WTC11 (cell line): ENCODE measurements at regions not wholly inside any gene's neighbourhood (a gene's known extent, or its start where the extent isn't known, plus 50 kb on each side); places are given as distances from the start of the nearest gene placed in this dataset.

Source experiments
- ATAC-seq: fragments of 200-7000 bp; cut with Tn5 transposase; 2 replicates; pipeline ENCODE4 v1.10.0; 2021; ENCODE audit warnings: mild to moderate bottlenecking, moderate library complexity
- CTCF ChIA-PET: fragments of 300-600 bp; sonication (Branson Sonifier 250); formaldehyde crosslinking; loops from one replicate; lab custom pipeline; 2021; ENCODE audit warnings: antibody characterized with exemption; lab: Charles Lee
- POLR2A ChIA-PET: fragments of 350-600 bp; sonication (Branson Sonifier 250); formaldehyde crosslinking; loops from one replicate; lab custom pipeline; 2021; ENCODE audit warnings: antibody characterized with exemption; lab: Charles Lee
- DNase-seq: peaks from one replicate; pipeline ENCODE4 v3.0.0; 2021; ENCODE audit warnings: low spot score
- H3K27ac Mint-ChIP-seq: 2 replicates; pipeline ENCODE4 v1.8.0; 2021; ENCODE audit warnings: mixed read lengths
- H3K27me3 Mint-ChIP-seq: 2 replicates; pipeline ENCODE4 v1.8.0; 2021; ENCODE audit warnings: low read depth, mild to moderate bottlenecking, moderate library complexity, mixed read lengths
- H3K36me3 Mint-ChIP-seq: 2 replicates; pipeline ENCODE4 v1.8.0; 2021; ENCODE audit warnings: mixed read lengths
- H3K4me1 Mint-ChIP-seq: 2 replicates; pipeline ENCODE4 v1.8.0; 2022; ENCODE audit warnings: mixed read lengths
- H3K4me3 Mint-ChIP-seq: 2 replicates; pipeline ENCODE4 v1.8.0; 2021; ENCODE audit warnings: mild to moderate bottlenecking, moderate library complexity, mixed read lengths
- H3K9me3 Mint-ChIP-seq: 2 replicates; pipeline ENCODE4 v1.8.0; 2021; ENCODE audit warnings: mixed read lengths
- ATF2 ChIP-seq: sonication (generic); formaldehyde crosslinking; IDR thresholded peaks from 2 replicates; pipeline ENCODE4 v1.8.1; 2022; ENCODE audit warnings: low read depth, missing genetic modification reagents, borderline replicate concordance
- ATF3 ChIP-seq: sonication (generic); formaldehyde crosslinking; conservative IDR thresholded peaks from 2 replicates; pipeline ENCODE4 v1.8.1; 2022; ENCODE audit warnings: mild to moderate bottlenecking, missing genetic modification reagents
- CREB1 ChIP-seq: sonication (generic); formaldehyde crosslinking; IDR thresholded peaks from 2 replicates; pipeline ENCODE4 v1.8.0; 2023; ENCODE audit warnings: mild to moderate bottlenecking, missing genetic modification reagents
- E2F1 ChIP-seq: sonication (generic); formaldehyde crosslinking; IDR thresholded peaks from 2 replicates; pipeline ENCODE4 v1.8.0; 2022; ENCODE audit warnings: mild to moderate bottlenecking, missing genetic modification reagents
- ESRRA ChIP-seq: sonication (generic); formaldehyde crosslinking; IDR thresholded peaks from 2 replicates; pipeline ENCODE4 v1.8.1; 2022; ENCODE audit warnings: mild to moderate bottlenecking, missing genetic modification reagents, borderline replicate concordance
- ETV6 ChIP-seq: sonication (generic); formaldehyde crosslinking; IDR thresholded peaks from 2 replicates; pipeline ENCODE4 v1.8.1; 2022; ENCODE audit warnings: mild to moderate bottlenecking, missing genetic modification reagents
- GABPB1 ChIP-seq: sonication (generic); formaldehyde crosslinking; IDR thresholded peaks from 2 replicates; pipeline ENCODE4 v1.8.1; 2023; ENCODE audit warnings: mild to moderate bottlenecking, missing genetic modification reagents
- HMGA2 ChIP-seq: fragments of 250-450 bp; sonication (Bioruptor Pico); IDR thresholded peaks from 2 replicates; pipeline ENCODE4 v1.4.0; 2021; ENCODE audit warnings: mild to moderate bottlenecking, moderate library complexity
- KAT7 ChIP-seq: sonication (generic); formaldehyde crosslinking; IDR thresholded peaks from 2 replicates; pipeline ENCODE4 v1.8.1; 2023; ENCODE audit warnings: missing genetic modification reagents, mild to moderate bottlenecking, borderline replicate concordance
- NR3C1 ChIP-seq: sonication (generic); formaldehyde crosslinking; conservative IDR thresholded peaks from 2 replicates; pipeline ENCODE4 v1.8.1; 2023; ENCODE audit warnings: low read depth, mild to moderate bottlenecking, missing genetic modification reagents
- OVOL2 ChIP-seq: fragments of 250-450 bp; sonication (Bioruptor Pico); IDR thresholded peaks from 2 replicates; pipeline ENCODE4 v1.9.0; 2021; ENCODE audit warnings: mild to moderate bottlenecking, borderline replicate concordance
- PRRX2 ChIP-seq: fragments of 250-450 bp; sonication (Bioruptor Pico); IDR thresholded peaks from 2 replicates; pipeline ENCODE4 v1.8.0; 2021; ENCODE audit warnings: mild to moderate bottlenecking
- TP53 ChIP-seq: sonication (generic); formaldehyde crosslinking; IDR thresholded peaks from 2 replicates; pipeline ENCODE4 v1.8.1; 2023; ENCODE audit warnings: mild to moderate bottlenecking, missing genetic modification reagents
- ZMAT4 ChIP-seq: fragments of 250-450 bp; sonication (Bioruptor Pico); IDR thresholded peaks from 2 replicates; pipeline ENCODE4 v1.9.0; 2021; ENCODE audit warnings: mild to moderate bottlenecking
- ZNF138 ChIP-seq: sonication (generic); formaldehyde crosslinking; conservative IDR thresholded peaks from 2 replicates; pipeline ENCODE4 v1.8.1; 2022; ENCODE audit warnings: mild to moderate bottlenecking, moderate library complexity, missing genetic modification reagents
- ZNF416 ChIP-seq: fragments of 250-450 bp; sonication (Bioruptor Pico); IDR thresholded peaks from 2 replicates; pipeline ENCODE4 v1.9.0; 2021; ENCODE audit warnings: mild to moderate bottlenecking, inconsistent platforms
- ZNF532 ChIP-seq: fragments of 250-450 bp; sonication (Bioruptor Pico); IDR thresholded peaks from 2 replicates; pipeline ENCODE4 v1.9.0; 2021; ENCODE audit warnings: mild to moderate bottlenecking, borderline replicate concordance
- TF ChIP-seq, protein P1 (sequence below): sonication (generic); formaldehyde crosslinking; IDR thresholded peaks from 2 replicates; pipeline ENCODE4 v1.8.1; 2022; ENCODE audit warnings: mild to moderate bottlenecking, moderate library complexity, missing genetic modification reagents
- TF ChIP-seq, protein P2 (sequence below): sonication (generic); formaldehyde crosslinking; IDR thresholded peaks from 2 replicates; pipeline ENCODE4 v1.8.1; 2023; ENCODE audit warnings: mild to moderate bottlenecking, missing genetic modification reagents, moderate library complexity

DNA sequence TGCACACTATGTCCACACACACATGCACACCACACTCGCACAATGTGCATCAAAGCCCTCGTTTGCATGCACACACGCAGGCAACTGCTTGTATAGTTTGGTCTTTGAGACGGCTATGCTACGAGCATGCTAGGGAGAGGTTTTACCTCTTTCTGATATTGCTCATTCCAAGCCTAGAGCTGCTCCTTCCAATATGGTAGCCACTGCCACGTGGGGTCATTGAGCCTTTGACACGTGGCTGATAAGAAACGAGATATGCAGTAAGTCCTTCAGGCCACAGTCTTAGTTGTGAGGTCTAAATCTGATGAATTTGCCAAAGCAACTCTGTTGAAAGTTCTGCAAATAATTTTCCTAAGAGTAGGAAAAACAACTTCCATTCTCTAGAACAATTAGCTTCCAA, 204.4 kb downstream of the KLF6 start:
- Mint-ChIP-seq H3K4me3 (no peak overlapping the region), H3K36me3 (no peaks in the 10 kb centered on the region), H3K27ac (no peak overlapping the region), H3K9me3 (no peaks in the 10 kb centered on the region), H3K4me1 (peaks cover 14% of the 10 kb centered on the region), H3K27me3 (no peaks in the 10 kb centered on the region)
- TF ChIP-seq ZNF532 (CRISPR knock-in tag) (no peak), ZNF138 (CRISPR knock-in tag) (no peak), E2F1 (CRISPR knock-in tag) (no peak), ZNF416 (CRISPR knock-in tag) (no peak)
- CTCF ChIA-PET: no interaction called here
- POLR2A ChIA-PET: no interaction called here
- DNase-seq: no peak
- no peak for ATAC-seq

DNA sequence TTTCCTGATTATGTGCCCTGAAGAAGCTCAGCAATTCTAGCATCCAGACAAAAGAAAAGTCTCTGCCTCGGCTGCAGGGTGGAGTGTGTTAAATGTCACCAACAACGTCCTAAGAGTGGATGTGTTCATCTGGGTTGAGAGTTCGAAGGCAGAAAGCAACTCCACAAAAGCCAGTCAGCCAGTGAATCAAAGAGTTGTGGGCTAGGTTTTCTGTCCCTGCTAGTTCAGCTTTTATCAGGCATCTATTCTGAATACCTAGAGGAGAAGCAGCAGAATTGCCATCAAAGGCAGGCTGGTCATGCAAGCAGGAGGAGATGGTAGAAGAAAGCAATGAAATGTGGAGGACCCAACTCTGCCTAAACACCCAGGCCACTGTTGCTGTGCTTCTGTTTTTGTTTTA, 205.2 kb downstream of the KLF6 start:
- Mint-ChIP-seq H3K36me3 (no peaks in the 10 kb centered on the region), H3K27ac (no peak overlapping the region), H3K4me1 (peaks cover 19% of the 10 kb centered on the region), H3K27me3 (no peaks in the 10 kb centered on the region), H3K4me3 (no peak overlapping the region), H3K9me3 (no peaks in the 10 kb centered on the region)
- DNase-seq: no peak
- ChIA-PET CTCF (no interaction called here), POLR2A (no interaction called here)
- no peak for ATAC-seq
- no peak for TF ChIP-seq KAT7 (CRISPR knock-in tag)
- TF ChIP-seq, protein P1, sequence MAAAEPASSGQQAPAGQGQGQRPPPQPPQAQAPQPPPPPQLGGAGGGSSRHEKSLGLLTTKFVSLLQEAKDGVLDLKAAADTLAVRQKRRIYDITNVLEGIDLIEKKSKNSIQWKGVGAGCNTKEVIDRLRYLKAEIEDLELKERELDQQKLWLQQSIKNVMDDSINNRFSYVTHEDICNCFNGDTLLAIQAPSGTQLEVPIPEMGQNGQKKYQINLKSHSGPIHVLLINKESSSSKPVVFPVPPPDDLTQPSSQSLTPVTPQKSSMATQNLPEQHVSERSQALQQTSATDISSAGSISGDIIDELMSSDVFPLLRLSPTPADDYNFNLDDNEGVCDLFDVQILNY (CRISPR knock-in tag): no peak
- no peak for TF ChIP-seq NR3C1 (CRISPR knock-in tag)
- no peak for TF ChIP-seq ETV6 (CRISPR knock-in tag)
- no peak for TF ChIP-seq ATF3 (CRISPR knock-in tag)
- TF ChIP-seq ESRRA (CRISPR knock-in tag): no peak
- no peak for TF ChIP-seq HMGA2 (CRISPR knock-in tag)
- TF ChIP-seq ZMAT4: no peak
- TF ChIP-seq CREB1 (CRISPR knock-in tag): no peak
- no peak for TF ChIP-seq OVOL2
- TF ChIP-seq GABPB1 (CRISPR knock-in tag): no peak
- TF ChIP-seq ATF2 (CRISPR knock-in tag): no peak
- TF ChIP-seq TP53 (CRISPR knock-in tag): no peak
- no peak for TF ChIP-seq PRRX2 (CRISPR knock-in tag)
- TF ChIP-seq, protein P2, sequence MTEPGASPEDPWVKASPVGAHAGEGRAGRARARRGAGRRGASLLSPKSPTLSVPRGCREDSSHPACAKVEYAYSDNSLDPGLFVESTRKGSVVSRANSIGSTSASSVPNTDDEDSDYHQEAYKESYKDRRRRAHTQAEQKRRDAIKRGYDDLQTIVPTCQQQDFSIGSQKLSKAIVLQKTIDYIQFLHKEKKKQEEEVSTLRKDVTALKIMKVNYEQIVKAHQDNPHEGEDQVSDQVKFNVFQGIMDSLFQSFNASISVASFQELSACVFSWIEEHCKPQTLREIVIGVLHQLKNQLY (CRISPR knock-in tag): no peak
